WTC11 (cell line): ENCODE measurements at regions not wholly inside any gene's neighbourhood (a gene's known extent, or its start where the extent isn't known, plus 50 kb on each side); places are given as distances from the start of the nearest gene placed in this dataset.

Experiments used
- ATAC-seq: fragments of 200-7000 bp; cut with Tn5 transposase; 2 replicates; pipeline ENCODE4 v1.10.0; 2021; ENCODE audit warnings: mild to moderate bottlenecking, moderate library complexity
- CTCF ChIA-PET: fragments of 300-600 bp; sonication (Branson Sonifier 250); formaldehyde crosslinking; loops from one replicate; lab custom pipeline; 2021; ENCODE audit warnings: antibody characterized with exemption; lab: Charles Lee
- POLR2A ChIA-PET: fragments of 350-600 bp; sonication (Branson Sonifier 250); formaldehyde crosslinking; loops from one replicate; lab custom pipeline; 2021; ENCODE audit warnings: antibody characterized with exemption; lab: Charles Lee
- DNase-seq: peaks from one replicate; pipeline ENCODE4 v3.0.0; 2021; ENCODE audit warnings: low spot score
- H3K27ac Mint-ChIP-seq: 2 replicates; pipeline ENCODE4 v1.8.0; 2021; ENCODE audit warnings: mixed read lengths
- H3K27me3 Mint-ChIP-seq: 2 replicates; pipeline ENCODE4 v1.8.0; 2021; ENCODE audit warnings: low read depth, mild to moderate bottlenecking, moderate library complexity, mixed read lengths
- H3K36me3 Mint-ChIP-seq: 2 replicates; pipeline ENCODE4 v1.8.0; 2021; ENCODE audit warnings: mixed read lengths
- H3K4me1 Mint-ChIP-seq: 2 replicates; pipeline ENCODE4 v1.8.0; 2022; ENCODE audit warnings: mixed read lengths
- H3K4me3 Mint-ChIP-seq: 2 replicates; pipeline ENCODE4 v1.8.0; 2021; ENCODE audit warnings: mild to moderate bottlenecking, moderate library complexity, mixed read lengths
- H3K9me3 Mint-ChIP-seq: 2 replicates; pipeline ENCODE4 v1.8.0; 2021; ENCODE audit warnings: mixed read lengths
- ATF2 ChIP-seq: sonication (generic); formaldehyde crosslinking; IDR thresholded peaks from 2 replicates; pipeline ENCODE4 v1.8.1; 2022; ENCODE audit warnings: low read depth, missing genetic modification reagents, borderline replicate concordance
- CBFB ChIP-seq: sonication (generic); formaldehyde crosslinking; IDR thresholded peaks from 2 replicates; pipeline ENCODE4 v1.8.1; 2022; ENCODE audit warnings: mild to moderate bottlenecking, low read depth, missing genetic modification reagents
- CREM ChIP-seq: sonication (generic); formaldehyde crosslinking; IDR thresholded peaks from 2 replicates; pipeline ENCODE4 v1.8.1; 2022; ENCODE audit warnings: mild to moderate bottlenecking, missing genetic modification reagents, moderate library complexity
- ESRRA ChIP-seq: sonication (generic); formaldehyde crosslinking; IDR thresholded peaks from 2 replicates; pipeline ENCODE4 v1.8.1; 2022; ENCODE audit warnings: mild to moderate bottlenecking, missing genetic modification reagents, borderline replicate concordance
- FOXK1 ChIP-seq: sonication (generic); formaldehyde crosslinking; IDR thresholded peaks from 2 replicates; pipeline ENCODE4 v1.8.0; 2022; ENCODE audit warnings: mild to moderate bottlenecking, moderate library complexity, missing genetic modification reagents
- FOXP1 ChIP-seq: sonication (generic); formaldehyde crosslinking; IDR thresholded peaks from 2 replicates; pipeline ENCODE4 v1.8.0; 2022; ENCODE audit warnings: missing genetic modification reagents, mild to moderate bottlenecking, moderate library complexity, borderline replicate concordance
- FOXP4 ChIP-seq: sonication (generic); formaldehyde crosslinking; IDR thresholded peaks from 2 replicates; pipeline ENCODE4 v1.8.0; 2022; ENCODE audit warnings: mild to moderate bottlenecking, missing genetic modification reagents
- MXD4 ChIP-seq: fragments of 250-450 bp; sonication (Bioruptor Pico); IDR thresholded peaks from 2 replicates; pipeline ENCODE4 v1.8.0; 2021; ENCODE audit warnings: mild to moderate bottlenecking, moderate library complexity, borderline replicate concordance
- MYBL2 ChIP-seq: sonication (generic); formaldehyde crosslinking; IDR thresholded peaks from 2 replicates; pipeline ENCODE4 v1.8.1; 2023; ENCODE audit warnings: mild to moderate bottlenecking, moderate library complexity, missing genetic modification reagents
- NFATC4 ChIP-seq: fragments of 250-450 bp; sonication (Bioruptor Pico); IDR thresholded peaks from 2 replicates; pipeline ENCODE4 v1.9.0; 2021; ENCODE audit warnings: mild to moderate bottlenecking
- NR1H2 ChIP-seq: sonication (generic); formaldehyde crosslinking; IDR thresholded peaks from 2 replicates; pipeline ENCODE4 v1.9.0; 2021; ENCODE audit warnings: mild to moderate bottlenecking, moderate library complexity, missing genetic modification reagents
- SMAD4 ChIP-seq: sonication (generic); formaldehyde crosslinking; IDR thresholded peaks from 2 replicates; pipeline ENCODE4 v1.8.0; 2022; ENCODE audit warnings: mild to moderate bottlenecking, missing genetic modification reagents
- ZNF121 ChIP-seq: sonication (generic); formaldehyde crosslinking; IDR thresholded peaks from 2 replicates; pipeline ENCODE4 v1.8.0; 2023; ENCODE audit warnings: missing genetic modification reagents
- ZNF416 ChIP-seq: fragments of 250-450 bp; sonication (Bioruptor Pico); IDR thresholded peaks from 2 replicates; pipeline ENCODE4 v1.9.0; 2021; ENCODE audit warnings: mild to moderate bottlenecking, inconsistent platforms
- ZNF423 ChIP-seq: fragments of 250-450 bp; sonication (Bioruptor Pico); IDR thresholded peaks from 2 replicates; pipeline ENCODE4 v2.1.2; 2022; ENCODE audit warnings: mild to moderate bottlenecking, moderate library complexity
- TF ChIP-seq, protein P1 (sequence below): fragments of 250-450 bp; sonication (Bioruptor Pico); IDR thresholded peaks from 2 replicates; pipeline ENCODE4 v1.9.0; 2021; ENCODE audit warnings: moderate library complexity, mild to moderate bottlenecking, inconsistent platforms, borderline replicate concordance
- TF ChIP-seq, protein P2 (sequence below): fragments of 250-450 bp; sonication (Bioruptor Pico); IDR thresholded peaks from 2 replicates; pipeline ENCODE4 v1.9.0; 2021; ENCODE audit warnings: mild to moderate bottlenecking
- TF ChIP-seq, protein P3 (sequence below): fragments of 250-450 bp; sonication (Bioruptor Pico); IDR thresholded peaks from 2 replicates; pipeline ENCODE4 v1.9.0; 2021; ENCODE audit warnings: mild to moderate bottlenecking

DNA sequence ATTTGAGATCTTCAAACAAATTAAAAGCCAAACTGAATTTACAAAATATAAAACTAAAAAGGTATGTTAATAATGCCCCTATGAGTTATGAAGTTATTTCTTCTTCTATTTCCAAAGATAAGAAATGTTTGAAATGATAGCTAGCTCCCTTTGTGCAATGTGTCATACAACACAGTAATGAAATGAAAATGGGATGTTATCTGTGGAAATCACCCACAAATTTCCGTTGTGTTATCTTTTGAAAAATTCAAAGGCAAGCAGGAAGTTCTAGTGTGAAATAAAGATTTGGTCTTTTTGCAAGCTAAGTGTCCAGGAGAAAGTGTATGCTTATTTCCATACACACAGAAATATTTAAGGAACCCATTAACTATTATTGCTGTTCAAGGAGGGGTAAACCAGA, 375.3 kb upstream of the PRR16 start:
- TF ChIP-seq SMAD4 (CRISPR knock-in tag): no peak
- TF ChIP-seq ZNF423 (CRISPR knock-in tag): no peak
- no peak for TF ChIP-seq ATF2
- no peak for TF ChIP-seq FOXP1 (CRISPR knock-in tag)
- TF ChIP-seq FOXP4: no peak
- no peak for TF ChIP-seq ESRRA (CRISPR knock-in tag)
- no peak for TF ChIP-seq MYBL2 (CRISPR knock-in tag)
- TF ChIP-seq, protein P1, sequence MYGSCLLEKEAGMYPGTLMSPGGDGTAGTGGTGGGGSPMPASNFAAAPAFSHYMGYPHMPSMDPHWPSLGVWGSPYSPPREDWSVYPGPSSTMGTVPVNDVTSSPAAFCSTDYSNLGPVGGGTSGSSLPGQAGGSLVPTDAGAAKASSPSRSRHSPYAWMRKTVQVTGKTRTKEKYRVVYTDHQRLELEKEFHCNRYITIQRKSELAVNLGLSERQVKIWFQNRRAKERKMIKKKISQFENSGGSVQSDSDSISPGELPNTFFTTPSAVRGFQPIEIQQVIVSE (CRISPR knock-in tag): no peak
- TF ChIP-seq CREM (CRISPR knock-in tag): no peak
- no peak for TF ChIP-seq ZNF121 (CRISPR knock-in tag)
- DNase-seq (no peak), ATAC-seq (no peak)
- Mint-ChIP-seq H3K4me3 (no peak overlapping the region), H3K27ac (no peak overlapping the region), H3K36me3 (no peaks in the 10 kb centered on the region), H3K9me3 (no peaks in the 10 kb centered on the region), H3K4me1 (peaks cover 6% of the 10 kb centered on the region), H3K27me3 (no peaks in the 10 kb centered on the region)
- ChIA-PET POLR2A (no interaction called here), CTCF (no interaction called here)

DNA sequence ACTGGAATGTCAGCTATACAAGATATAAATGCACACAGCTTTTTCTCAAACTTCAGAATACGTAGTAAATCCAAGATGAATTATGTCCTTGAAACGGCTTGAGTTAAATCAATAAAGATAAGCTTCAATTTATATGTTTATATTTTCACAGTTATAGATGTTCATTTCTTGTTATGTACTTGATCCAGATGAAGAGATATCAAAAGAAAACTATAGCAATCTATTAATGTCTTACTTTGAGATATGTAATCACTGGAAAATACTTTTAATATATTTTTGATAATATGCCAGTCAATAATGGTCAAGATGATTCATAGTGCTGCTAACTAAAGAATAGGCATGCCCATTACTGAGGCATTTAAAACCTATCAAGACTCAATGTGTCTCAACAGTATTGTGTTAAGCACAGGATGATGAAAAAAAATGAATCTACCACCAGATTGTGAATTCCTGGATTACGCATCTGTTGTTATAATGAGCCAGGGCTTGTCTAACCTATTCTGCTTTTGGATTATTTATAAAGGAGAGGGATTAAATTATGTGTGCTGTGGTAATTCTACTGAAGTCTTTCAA, 372.6 kb upstream of the PRR16 start:
- no peaks in the 10 kb centered on the region for H3K9me3 Mint-ChIP-seq
- TF ChIP-seq ATF2 (no peak), MXD4 (CRISPR knock-in tag) (no peak)
- TF ChIP-seq, protein P2, sequence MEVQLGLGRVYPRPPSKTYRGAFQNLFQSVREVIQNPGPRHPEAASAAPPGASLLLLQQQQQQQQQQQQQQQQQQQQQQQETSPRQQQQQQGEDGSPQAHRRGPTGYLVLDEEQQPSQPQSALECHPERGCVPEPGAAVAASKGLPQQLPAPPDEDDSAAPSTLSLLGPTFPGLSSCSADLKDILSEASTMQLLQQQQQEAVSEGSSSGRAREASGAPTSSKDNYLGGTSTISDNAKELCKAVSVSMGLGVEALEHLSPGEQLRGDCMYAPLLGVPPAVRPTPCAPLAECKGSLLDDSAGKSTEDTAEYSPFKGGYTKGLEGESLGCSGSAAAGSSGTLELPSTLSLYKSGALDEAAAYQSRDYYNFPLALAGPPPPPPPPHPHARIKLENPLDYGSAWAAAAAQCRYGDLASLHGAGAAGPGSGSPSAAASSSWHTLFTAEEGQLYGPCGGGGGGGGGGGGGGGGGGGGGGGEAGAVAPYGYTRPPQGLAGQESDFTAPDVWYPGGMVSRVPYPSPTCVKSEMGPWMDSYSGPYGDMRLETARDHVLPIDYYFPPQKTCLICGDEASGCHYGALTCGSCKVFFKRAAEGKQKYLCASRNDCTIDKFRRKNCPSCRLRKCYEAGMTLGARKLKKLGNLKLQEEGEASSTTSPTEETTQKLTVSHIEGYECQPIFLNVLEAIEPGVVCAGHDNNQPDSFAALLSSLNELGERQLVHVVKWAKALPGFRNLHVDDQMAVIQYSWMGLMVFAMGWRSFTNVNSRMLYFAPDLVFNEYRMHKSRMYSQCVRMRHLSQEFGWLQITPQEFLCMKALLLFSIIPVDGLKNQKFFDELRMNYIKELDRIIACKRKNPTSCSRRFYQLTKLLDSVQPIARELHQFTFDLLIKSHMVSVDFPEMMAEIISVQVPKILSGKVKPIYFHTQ (CRISPR knock-in tag): no peak
- ChIA-PET POLR2A (no interaction called here), CTCF (no interaction called here)
- no peak for DNase-seq
- no peaks in the 10 kb centered on the region for H3K4me1 Mint-ChIP-seq
- H3K4me3 Mint-ChIP-seq: no peak overlapping the region
- ATAC-seq: no peak
- no peaks in the 10 kb centered on the region for H3K36me3 Mint-ChIP-seq
- no peak overlapping the region for H3K27ac Mint-ChIP-seq
- H3K27me3 Mint-ChIP-seq: no peaks in the 10 kb centered on the region

DNA sequence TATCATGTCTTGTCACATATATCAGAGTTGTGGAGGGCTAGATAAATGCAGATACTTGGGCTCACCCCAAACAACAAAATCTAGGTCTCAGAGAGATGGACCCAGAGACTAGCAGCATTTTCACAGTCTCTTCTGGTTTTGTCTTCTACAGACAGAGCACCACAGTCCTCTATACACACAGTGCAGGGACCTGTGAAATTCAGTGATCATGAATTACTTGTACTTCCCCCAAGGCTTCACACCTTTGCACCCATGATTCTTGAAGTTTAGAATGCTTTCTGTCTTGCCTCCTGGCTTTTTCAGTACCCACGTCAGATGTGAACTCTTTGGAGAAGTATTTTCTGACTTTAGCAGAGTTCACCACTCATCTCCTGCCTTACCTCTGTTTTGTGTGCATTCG, 371.5 kb upstream of the PRR16 start:
- no peaks in the 10 kb centered on the region for H3K27me3 Mint-ChIP-seq
- no peaks in the 10 kb centered on the region for H3K9me3 Mint-ChIP-seq
- ATAC-seq (no peak), DNase-seq (no peak)
- ChIA-PET CTCF (no interaction called here), POLR2A (no interaction called here)
- H3K36me3 Mint-ChIP-seq: no peaks in the 10 kb centered on the region
- H3K4me1 Mint-ChIP-seq: no peaks in the 10 kb centered on the region
- H3K4me3 Mint-ChIP-seq: no peak overlapping the region
- no peak overlapping the region for H3K27ac Mint-ChIP-seq
- TF ChIP-seq NR1H2: no peak
- TF ChIP-seq FOXK1 (CRISPR knock-in tag): no peak
- TF ChIP-seq FOXP4: no peak
- TF ChIP-seq, protein P3, sequence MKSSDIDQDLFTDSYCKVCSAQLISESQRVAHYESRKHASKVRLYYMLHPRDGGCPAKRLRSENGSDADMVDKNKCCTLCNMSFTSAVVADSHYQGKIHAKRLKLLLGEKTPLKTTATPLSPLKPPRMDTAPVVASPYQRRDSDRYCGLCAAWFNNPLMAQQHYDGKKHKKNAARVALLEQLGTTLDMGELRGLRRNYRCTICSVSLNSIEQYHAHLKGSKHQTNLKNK: no peak
- no peak for TF ChIP-seq NFATC4
- no peak for TF ChIP-seq ZNF416 (CRISPR knock-in tag)
- TF ChIP-seq, protein P1 (CRISPR knock-in tag): no peak
- no peak for TF ChIP-seq ZNF423 (CRISPR knock-in tag)
- TF ChIP-seq CBFB: no peak
